ENCODE measurements at regions not wholly inside any gene's neighbourhood (a gene's known extent, or its start where the extent isn't known, plus 50 kb on each side); places are given as distances from the start of the nearest gene placed in this dataset.
A peak's percentile ranks its signal among the peaks of the same experiment; 100 is the strongest.
"Not testable (repeated sequence)": the region's sequence is repeated elsewhere in the genome, so short reads cannot be mapped to it uniquely, and the experiment has no call there.

- peak; percentile 86 to 96 for DNase-seq
Measured at GRCh38 chr20:25862967-25863530, 166.4 kb upstream of the ZNF337 start.

GRCh38 chr20:25860531-25861150 is 164.0 kb upstream of the ZNF337 start:
- DNase-seq: no peak

GRCh38 chr20:25859649-25860530 is 163.2 kb upstream of the ZNF337 start:
- DNase-seq: peak; percentile 35 to 65

GRCh38 chr20:25858495-25859425 is 162.1 kb upstream of the ZNF337 start:
- no peak for DNase-seq

- not testable (repeated sequence) for DNase-seq
Measured at GRCh38 chr20:25857091-25857788, 160.6 kb upstream of the ZNF337 start.

GRCh38 chr20:25856256-25856884 is 159.7 kb upstream of the ZNF337 start:
- DNase-seq: no peak

- not testable (repeated sequence) for DNase-seq
Measured at GRCh38 chr20:25855451-25856156, 159.0 kb upstream of the ZNF337 start.

GRCh38 chr20:25854666-25855065 is 158.0 kb upstream of the ZNF337 start:
- not testable (repeated sequence) for DNase-seq

- peak; percentile 79 to 93 for DNase-seq
Measured at GRCh38 chr20:25853718-25854388, 157.2 kb upstream of the ZNF337 start.

GRCh38 chr20:25852968-25853717 is 156.5 kb upstream of the ZNF337 start:
- not testable (repeated sequence) for DNase-seq

- not testable (repeated sequence) for DNase-seq
Measured at GRCh38 chr20:25850133-25850532, 153.5 kb upstream of the ZNF337 start.

GRCh38 chr20:25848222-25848621 is 151.6 kb upstream of the ZNF337 start:
- no peak for DNase-seq

- not testable (repeated sequence) for DNase-seq
Measured at GRCh38 chr20:25844640-25845039, 148.0 kb upstream of the ZNF337 start.

- not testable (repeated sequence) for DNase-seq
Measured at GRCh38 chr20:25813511-25813910, 116.9 kb upstream of the ZNF337 start.

GRCh38 chr20:25798174-25798993 is 101.7 kb upstream of the ZNF337 start:
- not testable (repeated sequence) for DNase-seq

- DNase-seq: not testable (repeated sequence)
Measured at GRCh38 chr20:25797062-25797461, 100.4 kb upstream of the ZNF337 start.

GRCh38 chr20:25777241-25777640 is 80.6 kb upstream of the ZNF337 start:
- not testable (repeated sequence) for DNase-seq

- not testable (repeated sequence) for DNase-seq
Measured at GRCh38 chr20:25774711-25775110, 78.1 kb upstream of the ZNF337 start.
